GM10266 (cell line): ENCODE measurements at regions not wholly inside any gene's neighbourhood (a gene's known extent, or its start where the extent isn't known, plus 50 kb on each side); places are given as distances from the start of the nearest gene placed in this dataset.

ENCODE experiments used
- DNase-seq: peaks from one replicate; pipeline ENCODE4 v3.0.0; 2012; ENCODE audit errors: extremely low spot score
- TF ChIP-seq, protein P1 (sequence below): IDR thresholded peaks from 2 replicates; pipeline ENCODE4 v1.5.1; 2012; ENCODE audit warnings: mild to moderate bottlenecking, low read depth; ENCODE audit not compliant: control insufficient read depth, insufficient read depth; ENCODE audit errors: missing control alignments

DNA sequence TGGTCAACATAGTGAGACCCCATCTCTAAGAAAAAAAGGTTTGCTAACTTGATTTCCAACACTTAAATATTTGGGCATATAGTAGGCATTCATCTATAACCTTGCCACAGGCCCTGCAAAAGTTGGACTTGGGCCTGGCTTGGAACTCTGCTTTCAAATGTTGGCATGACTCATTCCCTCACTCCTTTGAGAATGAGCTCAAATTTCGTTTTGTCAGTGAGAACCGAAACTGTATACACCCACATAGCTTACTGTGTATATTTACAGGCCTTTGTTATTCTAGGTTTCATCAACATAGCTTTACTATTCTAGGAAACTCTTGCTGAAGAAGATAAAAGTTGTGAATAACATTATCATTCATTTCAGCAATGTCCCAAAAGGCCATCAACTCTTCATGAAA, 88.7 kb upstream of the ELOVL6 start:
- DNase-seq = peak; percentile 63

DNA sequence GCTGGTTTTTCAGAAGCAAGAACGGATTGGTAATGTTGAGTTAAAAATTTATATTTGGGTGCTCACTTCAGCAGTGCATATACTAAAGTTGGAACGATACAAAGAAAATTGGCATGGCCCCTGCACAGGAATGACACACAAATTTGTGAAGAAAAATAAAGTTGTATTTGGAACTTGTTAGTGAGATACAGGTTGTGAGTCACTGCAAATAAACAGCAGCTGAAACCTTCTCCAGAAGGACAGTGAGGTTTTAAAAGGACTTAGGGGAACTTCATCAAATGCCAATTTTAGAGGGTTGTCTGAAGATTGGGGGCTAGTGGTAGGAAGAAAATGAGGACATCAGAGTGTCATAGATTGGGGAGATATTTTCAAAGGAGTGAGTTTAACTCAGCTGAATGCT, 79.7 kb upstream of the ELOVL6 start:
- no peak for DNase-seq
- TF ChIP-seq, protein P1, sequence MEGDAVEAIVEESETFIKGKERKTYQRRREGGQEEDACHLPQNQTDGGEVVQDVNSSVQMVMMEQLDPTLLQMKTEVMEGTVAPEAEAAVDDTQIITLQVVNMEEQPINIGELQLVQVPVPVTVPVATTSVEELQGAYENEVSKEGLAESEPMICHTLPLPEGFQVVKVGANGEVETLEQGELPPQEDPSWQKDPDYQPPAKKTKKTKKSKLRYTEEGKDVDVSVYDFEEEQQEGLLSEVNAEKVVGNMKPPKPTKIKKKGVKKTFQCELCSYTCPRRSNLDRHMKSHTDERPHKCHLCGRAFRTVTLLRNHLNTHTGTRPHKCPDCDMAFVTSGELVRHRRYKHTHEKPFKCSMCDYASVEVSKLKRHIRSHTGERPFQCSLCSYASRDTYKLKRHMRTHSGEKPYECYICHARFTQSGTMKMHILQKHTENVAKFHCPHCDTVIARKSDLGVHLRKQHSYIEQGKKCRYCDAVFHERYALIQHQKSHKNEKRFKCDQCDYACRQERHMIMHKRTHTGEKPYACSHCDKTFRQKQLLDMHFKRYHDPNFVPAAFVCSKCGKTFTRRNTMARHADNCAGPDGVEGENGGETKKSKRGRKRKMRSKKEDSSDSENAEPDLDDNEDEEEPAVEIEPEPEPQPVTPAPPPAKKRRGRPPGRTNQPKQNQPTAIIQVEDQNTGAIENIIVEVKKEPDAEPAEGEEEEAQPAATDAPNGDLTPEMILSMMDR = no peak

More for the DNA sequence above, 88.7 kb upstream of the ELOVL6 start:
- TF ChIP-seq, protein P1 = no peak

DNA sequence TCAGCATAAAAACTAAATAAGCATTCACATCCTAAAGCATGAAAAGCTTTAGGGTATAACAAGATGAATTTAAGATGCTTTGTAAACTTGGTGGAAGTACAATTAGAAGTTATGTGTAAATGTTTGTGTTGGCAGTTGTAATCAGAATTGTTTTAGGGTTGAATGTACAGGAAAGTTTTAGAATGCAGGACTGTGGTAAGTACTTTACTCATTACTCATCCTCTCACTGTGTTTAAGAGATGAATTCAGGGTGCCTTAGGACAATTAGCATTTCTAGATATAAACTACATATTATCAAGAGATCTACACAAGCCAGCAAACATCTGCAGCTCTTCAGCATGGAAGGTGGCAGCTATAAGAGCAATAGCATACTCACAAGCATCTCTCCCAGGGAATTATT, 77.5 kb upstream of the ELOVL6 start:
- DNase-seq = no peak
- TF ChIP-seq, protein P1 = no peak

DNA sequence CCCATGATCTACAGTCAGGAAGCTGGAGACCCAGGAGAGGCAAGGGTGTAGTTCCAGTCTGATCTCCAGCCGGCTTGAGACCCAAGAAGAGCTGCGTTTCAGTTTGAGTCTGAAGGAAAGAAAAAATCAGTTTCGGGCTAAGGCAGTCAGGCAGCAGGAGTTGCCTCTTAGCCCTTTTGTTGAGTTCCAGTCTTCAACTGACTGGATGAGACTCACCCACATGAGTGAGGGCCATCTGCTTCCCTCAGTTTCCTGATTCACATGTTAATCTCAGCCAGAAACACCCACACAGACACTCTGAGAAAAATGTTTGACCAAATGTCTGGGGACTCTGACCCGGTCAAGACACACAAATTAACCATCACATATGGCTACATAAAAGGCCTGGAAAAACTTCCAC, 73.6 kb upstream of the ELOVL6 start:
- TF ChIP-seq, protein P1 = no peak
- DNase-seq = no peak

DNA sequence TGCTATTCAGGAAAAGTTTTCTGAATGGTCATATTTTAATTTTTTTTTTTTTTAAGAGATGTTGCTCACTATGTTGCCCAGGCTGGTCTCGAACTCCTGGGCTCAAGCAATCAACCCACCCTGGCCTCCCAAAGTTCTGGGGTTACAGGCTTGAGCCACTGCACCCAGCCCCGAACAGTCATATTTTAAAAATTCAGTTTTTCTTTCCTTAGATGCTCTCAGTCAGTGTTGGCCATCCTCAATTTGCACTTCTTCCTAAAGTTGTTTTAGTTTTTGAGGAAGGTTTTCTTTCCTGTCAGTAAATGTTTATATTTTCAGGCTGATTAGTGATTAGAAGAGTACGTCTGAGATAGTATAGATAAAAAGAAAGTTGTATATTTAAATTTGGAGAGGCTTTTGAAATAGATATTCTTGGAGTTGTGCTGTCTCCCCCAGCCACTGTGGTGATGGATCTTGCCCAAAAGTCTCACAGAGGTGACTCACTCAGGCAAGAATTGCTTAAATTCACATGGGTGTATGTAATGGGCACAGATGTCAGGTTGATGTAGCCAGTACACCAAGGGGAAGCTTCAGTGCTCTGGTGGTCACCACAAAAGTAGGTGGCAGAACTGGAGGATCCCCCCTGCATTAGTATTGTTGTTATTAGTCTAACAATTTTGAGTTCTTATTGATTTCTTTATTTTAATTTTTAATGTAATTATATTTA, 72.2 kb upstream of the ELOVL6 start:
- TF ChIP-seq, protein P1 = no peak
- no peak for DNase-seq

DNA sequence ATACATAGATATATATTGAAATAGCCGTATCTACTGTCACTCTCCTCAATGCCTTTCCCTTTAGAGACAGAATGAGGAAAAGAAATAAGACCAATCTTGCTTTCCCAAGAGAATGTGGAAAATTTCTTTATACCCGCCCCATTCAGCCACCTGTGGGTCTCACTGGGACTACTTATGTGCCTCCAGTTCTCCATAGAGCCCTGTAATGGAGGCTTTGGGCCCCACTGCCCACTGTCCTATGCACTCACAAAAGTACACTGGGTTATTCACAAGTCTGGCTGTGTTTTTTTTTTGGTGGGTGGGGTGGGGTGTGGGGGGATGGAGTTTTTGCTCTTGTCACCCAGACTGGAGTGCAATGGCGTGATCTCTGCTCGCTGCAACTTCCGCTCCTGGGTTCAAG, 70.4 kb upstream of the ELOVL6 start:
- DNase-seq = no peak
- TF ChIP-seq, protein P1 = no peak

DNA sequence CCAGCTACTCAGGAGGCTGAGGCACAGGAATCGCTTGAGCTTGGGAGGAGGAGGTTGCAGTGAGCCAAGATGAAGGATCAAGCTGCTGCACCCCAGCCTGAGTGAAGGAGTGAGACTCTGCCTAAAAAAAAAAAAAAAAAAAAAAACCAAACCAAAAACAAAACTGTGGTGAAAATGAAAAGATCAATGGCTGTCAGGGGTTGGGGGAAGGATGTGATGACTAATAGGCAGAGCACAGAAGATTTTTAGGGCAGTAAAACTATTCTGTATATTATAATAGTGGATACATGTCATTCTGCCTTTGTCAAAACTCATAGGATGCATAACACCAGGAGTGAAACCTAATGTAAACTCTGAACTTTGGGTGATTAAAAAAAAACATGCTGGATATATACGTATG, 69.9 kb upstream of the ELOVL6 start:
- no peak for DNase-seq
- TF ChIP-seq, protein P1 = no peak
